DMS114 treated with DMSO at 0.1 percent for 48 hours (cell line): ENCODE measurements at regions not wholly inside any gene's neighbourhood (a gene's known extent, or its start where the extent isn't known, plus 50 kb on each side); places are given as distances from the start of the nearest gene placed in this dataset.
"Not testable (repeated sequence)": the region's sequence is repeated elsewhere in the genome, so short reads cannot be mapped to it uniquely, and the experiment has no call there.

Source experiments
- DNase-seq: peaks from one replicate; lab custom pipeline; 2025; ENCODE audit not compliant: unreplicated experiment; lab: John Stamatoyannopoulos, UW

DNA sequence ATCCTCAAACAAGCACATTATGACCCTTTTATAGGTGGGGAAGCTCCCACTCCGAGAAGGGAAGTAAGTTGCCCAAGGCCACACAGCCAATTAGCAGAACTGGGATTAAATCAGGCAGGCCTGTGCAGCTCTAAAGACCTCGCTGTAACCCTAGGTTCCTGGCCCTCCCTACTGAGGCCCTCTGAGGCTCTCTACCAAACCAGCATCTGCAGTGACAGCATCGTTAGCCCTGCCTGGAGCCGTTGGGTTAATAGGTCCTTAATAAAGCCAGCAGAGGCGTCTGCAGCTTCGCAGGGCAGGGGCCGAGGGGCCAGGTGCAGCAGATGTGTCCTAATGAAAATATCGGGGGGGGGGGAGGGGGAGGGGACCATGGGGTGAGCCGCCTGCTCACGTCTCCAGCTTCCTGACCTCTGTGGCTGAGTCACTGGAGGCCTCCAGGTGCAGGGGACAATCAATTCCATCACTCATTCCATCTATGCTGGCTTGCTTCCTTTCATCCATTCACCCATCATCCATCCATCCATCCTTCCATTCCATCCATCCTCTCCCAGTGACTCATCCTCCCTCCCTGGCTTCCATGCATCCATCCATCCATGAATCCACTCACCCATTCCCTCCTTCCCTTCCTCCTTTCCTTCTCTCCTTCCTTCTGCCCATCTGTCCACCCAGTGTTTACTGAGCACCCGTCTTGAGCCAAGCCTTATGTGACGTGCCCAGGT, 203.9 kb downstream of the C9orf50 start:
- no peak for DNase-seq

DNA sequence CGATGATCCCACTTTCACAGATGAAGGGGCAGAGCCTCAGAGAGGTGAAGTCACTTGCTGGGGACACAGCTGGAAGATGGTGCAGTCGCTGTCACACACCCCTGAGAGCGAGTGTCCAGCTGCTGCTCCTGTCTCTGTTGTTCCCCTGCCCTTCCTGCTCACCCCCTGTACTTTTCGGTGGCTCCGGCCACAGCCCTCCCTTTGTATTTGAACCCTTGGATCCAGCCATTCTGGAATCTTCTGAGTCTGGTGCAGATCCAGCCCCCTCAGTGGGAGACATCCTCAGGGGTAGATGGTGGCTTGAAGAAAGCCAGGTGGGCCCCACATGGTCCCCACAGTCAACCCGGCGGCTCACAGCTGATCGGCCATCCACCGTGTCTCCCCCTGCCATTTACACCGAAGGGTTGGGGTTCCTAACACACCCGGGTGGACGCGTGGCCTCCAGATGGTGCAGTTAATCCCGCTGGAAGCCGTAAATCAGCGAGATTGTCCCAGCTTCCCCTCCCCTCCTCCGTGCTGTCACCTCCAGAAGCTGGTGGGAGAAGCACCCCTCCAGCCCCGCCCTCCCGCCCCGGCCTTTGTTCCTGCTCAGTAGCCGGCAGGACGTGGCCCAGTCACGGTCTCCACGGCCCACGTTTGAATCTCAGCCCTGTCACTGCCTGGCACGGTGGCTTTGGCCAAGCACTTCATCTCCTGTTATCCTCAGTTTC, 204.8 kb downstream of the C9orf50 start:
- DNase-seq = no peak

DNA sequence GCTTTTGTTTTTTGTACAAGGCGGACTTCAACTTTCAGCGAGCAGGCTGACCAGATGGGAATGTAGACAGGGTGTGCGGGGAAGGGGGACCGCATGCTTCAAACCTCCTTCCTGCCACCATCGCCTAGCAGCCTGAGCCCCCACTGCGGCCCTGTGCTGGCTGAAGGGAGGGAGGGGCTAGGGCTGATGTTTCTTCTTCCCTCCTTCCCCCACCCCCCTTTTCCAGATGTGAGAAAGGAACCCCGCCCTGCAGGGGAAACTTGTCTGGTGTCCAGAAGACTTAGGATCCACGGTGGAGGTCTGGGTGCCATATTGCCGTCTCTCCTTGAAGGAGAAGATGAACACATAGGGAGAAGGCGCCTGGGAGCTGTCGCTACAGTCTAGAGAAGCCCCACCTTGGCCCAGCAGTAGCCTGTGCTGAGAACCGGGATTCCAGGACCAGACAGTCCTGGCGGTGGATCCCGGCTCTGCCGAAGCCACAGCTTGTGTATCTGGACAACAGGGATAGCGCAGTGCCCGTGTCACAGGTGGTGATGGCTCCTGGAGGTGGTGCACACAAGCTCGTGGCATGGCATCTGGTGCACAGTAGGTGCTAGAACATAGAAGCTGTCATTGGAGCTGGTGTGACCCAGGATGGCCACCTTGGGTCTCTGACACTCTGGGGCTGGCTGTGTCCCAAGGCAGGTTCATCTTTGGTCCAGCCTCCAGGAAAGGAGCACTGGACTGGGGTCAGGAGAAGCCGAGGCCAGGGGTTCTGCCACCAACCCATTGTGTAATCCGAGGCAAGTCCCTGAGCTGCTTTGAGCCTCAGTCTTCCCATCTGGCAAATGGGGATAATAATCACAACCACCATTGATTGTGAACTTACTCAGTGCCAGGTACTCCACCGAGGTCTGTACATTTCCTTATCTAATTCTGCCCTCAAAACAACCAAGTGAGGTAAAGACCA, 205.6 kb downstream of the C9orf50 start:
- DNase-seq = no peak

DNA sequence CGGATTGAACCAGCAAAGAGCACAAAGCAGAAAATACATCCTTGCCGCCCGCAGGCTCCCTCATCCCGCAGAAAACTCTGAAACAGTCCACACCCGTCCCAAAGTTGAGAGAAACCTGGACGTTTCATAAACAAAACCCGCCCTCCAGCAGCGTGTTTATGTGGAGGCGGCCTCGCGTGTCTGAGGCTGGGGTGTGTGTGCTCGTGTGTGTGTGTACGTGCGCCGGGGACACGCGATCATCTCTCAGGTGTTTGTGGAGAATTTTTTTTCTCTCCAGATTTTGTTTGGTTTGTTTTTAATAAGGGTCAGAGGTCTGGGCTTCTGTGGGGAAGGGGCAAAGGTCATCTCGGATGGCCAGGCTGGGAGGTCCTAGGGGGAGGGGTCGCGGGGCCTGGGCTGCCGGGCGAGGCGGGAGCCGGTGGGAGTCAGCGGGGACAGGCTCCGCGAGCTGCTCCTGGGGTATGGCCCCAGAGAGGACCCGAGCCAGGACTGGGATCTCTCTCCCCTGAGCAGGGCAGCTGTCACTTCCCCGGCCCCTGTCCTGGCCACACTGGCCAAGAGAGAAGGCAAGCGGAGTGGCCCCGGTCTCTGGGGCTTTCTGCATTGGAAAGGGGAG, 206.4 kb downstream of the C9orf50 start:
- no peak for DNase-seq

DNA sequence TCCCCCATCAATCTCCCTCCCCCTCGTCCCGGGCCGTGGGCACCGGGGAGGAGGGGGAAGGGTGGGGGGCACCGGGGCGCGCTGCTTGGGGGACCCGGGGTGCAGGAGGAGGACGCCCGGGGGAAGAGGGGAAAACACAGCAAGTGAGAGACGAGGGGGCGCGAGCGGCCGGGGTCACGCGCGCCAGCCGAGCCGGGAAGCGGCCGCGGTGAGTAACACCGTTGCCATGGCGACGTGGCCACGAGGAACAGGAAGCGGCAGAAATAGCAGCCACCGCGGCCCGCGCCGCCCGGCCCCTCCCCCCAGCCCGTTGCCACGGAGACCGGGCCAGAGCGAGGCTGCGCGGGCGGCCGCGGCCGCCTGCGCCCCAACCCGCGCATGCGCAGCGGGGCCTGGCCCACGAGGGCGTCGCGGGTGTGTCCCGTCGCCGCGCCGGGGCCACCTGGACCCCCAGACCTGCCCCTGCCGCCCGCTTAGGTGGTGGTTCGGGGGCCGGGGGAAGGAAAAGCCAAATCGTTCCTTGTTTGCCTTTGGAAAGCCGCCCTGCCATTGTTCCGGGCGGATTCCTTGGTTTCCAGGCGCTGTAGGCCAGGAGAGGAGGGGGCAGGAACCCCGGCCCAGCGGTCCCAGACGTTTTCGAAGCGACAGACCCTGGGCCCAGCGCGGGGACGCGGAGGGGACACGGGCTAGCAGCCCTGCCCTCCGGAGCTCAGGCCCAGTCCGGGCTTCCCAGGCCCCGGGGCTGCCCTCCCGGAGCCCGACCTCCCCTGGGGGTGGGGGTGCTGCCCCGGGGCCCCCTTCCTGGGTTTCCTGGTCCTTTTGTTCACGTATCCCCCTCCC, 207.1 kb downstream of the C9orf50 start:
- DNase-seq = peak; percentile 74

DNA sequence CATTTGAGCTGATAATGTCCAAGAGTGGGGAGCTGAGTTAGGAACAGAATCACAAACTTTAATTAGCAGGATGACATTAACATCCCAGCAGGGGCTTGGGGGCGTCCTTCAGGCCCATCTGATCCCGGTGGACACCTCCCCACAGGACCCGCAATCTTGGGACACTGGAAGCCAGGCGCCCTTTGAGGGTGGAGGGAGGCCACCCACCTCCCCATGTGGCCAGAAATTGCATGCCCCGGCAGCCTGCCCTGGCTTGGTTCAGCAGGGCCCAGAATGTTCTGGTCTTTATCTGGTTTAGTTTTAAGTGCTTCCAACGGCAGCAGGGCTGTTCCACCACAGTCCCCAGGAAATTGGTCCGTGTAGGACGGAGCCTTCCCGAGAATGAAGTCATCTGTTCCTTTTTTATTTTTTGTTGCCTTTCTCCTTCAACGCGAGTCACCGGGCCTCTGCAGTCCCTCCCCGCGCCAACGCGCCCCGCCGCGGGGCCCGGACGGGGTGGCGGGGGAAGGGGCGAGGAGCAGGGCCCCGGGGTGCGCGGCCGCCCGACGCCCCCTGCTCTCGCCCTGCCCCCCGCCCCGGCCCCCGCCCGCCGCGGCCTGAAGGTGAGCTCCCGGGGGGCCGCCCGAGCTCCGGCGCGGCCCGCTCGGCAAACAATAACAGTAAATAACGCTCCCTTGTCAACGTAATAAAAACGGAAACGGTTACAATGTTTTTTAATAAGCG, 207.9 kb downstream of the C9orf50 start:
- no peak for DNase-seq

DNA sequence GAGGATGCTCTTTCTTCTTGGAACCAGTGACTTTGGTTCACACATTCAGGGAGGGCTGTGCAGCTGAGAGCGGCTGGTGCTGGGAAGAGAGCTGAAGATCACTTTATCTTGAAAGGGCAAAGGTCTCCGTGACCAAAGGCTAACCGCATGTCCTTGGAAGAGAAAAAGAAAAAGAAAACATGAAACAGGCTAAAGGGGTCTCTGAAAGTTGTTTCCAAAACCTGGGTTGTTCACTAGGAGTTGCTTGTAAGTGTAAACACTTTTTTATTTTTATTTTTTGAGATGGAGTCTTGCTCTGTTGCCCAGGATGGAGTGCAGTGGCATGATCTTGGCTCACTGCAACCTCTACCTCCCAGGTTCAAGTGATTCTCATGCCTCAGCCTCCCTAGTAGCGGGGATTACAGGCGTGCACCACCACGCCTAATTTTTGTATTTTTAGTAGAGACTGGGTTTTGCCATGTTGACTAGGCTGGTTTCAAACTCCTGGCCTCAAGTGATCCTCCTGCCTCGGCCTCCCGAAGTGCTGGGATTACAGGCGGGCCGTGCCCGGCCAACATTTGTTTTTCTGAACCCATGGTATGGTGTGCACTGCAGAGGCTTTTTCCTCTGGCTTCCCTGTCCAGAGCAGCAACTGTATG, 208.6 kb downstream of the C9orf50 start:
- not testable (repeated sequence) for DNase-seq

DNA sequence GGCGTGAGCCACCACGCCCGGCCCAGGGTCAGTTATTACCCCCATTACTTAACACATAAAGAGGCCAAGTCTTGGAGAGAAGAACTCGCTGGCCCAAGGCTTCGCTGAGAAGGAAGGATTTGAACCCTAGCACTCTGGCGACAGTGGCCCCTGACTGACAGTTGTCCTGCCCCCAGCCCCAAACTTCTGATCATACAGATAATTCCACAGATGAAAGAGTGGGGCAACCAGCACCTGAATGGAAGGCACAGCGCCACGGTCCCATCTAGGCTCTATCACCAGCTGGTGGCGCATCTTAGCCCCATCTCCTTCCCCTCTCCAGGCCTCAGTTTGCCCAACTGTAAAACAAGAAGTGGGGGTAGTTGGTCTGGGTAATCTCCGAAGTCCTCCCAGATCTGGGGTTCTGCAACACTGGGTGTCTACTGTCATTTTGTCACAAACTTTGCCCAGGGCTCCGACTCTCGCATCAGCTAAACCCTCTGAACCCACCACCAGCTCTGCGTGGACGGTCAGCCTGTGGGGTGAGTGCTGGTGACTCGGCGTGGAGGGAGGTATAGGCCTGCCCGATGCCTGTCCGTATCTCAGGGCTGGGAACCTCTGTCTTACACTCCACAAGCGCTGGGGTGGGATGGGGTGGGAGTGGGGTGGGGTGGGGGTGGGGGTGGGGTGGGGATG, 209.3 kb downstream of the C9orf50 start:
- no peak for DNase-seq

DNA sequence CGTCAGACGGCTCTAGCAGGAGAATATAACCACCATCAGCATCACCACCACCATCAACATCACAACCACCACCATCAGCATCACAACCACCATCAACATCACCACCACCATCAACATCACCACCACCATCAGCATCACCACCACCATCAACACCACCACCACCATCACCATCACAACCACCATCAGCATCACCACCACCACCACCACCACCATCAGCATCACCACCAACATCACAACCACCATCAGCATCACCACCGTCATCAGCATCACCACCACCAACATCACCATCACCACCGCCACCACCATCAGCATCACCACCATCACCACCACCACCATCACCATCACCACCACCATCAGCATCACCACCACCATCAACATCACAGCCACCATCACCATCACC, 210.7 kb downstream of the C9orf50 start:
- DNase-seq = no peak

DNA sequence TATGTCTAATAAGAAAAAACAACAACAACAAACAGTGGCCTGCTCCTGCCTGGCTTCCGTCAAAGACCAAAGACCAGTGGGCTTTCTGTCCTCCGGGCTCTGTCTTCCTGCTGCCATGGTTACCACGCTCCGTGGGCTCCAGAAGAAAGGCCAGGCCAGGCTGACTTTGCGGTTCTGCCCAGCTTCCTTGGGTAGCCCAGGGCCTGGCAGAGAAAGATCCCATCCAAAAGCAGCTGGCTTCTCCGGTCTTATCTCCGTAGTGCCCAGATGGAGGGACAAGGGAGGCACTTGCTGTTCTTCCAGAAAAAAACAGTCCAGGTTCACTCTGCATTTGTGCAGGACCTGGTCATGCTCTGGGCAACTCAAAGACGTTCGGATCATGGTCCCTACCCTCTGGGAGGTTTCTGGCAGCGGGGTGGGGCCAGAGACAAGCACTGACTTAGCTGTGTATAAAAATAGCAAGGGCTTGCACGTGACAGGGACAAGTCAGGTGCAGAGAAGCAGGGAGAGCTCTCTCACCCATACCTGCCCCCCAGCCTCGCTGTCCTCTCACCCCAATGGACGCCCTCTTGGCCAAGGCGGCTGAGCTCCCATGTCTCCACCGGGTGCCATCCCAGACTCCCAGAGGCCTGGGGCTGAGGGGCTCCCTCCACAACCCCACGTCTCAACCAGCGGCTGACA, 212.2 kb downstream of the C9orf50 start:
- no peak for DNase-seq

DNA sequence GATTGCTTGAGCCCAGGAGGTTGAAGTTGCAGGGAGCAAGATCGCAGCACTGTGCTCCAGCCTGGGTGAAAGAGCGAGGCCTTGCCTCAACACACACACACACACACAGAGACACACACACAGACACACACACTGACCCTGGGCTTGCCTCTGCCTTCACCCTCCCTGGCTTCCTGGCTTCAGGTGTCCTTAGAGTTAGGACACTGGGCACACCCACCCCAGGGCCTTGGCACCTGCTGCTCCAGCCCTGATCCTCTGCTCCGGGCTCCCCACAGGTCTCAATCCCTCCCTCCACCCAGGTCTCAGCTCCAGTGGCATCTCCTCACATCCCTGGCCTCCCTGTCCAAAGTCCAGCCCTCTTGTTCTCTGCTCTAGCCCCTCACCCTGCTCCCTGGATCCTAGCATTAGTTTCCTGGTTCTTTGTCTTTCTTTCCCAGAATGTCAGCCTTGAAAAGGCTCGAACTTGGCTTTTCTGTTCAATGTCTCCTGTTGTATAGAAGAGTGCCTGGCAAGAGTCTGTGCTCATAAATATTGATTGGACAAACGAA, 212.9 kb downstream of the C9orf50 start:
- no peak for DNase-seq

DNA sequence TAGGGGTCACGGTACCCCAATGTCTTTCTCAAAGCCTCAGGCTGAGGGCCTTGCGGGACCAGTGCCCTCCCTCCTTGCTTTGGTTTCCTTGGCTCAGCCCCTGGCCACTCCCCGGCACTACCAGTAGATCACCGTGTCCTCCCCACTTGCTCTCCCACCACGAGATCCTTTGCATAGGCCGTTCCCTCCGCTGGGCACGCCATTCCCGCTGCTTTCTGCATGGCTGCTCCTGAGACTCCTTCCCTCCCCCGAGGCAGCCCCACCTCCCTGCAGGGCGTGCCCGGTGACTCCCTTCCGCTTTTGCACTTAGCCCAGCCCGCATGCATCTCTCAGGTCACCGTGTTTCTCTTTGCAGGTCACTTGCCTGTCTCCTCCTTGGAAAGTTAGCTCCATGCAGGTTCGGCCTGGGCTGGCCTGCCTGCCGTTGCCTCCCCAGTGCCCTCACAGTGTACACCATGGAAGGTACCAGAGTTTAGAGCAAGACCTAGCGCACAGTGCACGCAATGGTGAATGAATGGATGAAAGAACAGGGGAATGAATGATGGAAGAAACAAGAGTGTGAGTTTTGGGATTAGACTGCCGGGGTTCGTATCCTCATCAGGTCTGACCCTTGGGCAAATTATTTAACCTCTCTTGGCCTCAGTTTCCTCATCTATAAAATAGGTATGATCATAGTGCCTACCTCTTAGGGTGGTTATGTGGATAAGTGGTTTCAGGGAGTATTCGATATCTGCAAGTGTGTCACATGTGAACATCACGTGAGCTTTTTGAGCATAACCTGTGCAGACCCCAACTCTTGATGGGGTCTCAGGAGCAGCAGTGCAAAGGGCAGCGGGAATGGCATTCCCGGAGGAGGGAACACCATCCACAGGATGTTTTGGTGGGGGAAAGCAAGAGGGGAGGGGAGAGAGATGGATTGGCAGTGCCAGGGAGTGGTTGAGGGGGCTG, 214.3 kb downstream of the C9orf50 start:
- DNase-seq = no peak

DNA sequence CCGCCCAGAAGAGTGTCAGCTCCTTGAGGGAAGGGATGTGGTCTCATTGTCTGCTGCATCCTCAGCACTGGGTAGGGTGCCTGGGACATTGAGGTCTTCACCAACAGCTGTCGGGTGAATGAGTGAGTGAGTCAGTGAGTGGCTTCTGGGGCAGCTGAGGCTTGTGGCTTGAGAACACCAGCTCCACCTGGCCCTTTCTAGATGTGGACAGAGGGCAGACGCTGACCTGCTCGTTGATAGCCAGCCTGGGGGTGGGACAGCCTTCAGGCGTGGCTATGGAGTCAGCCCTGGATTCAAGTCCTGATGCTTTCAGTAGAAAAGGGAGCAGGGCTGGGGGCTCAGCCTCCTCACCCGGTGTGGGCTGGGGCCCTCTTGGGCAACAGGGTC, 215.1 kb downstream of the C9orf50 start:
- no peak for DNase-seq

DNA sequence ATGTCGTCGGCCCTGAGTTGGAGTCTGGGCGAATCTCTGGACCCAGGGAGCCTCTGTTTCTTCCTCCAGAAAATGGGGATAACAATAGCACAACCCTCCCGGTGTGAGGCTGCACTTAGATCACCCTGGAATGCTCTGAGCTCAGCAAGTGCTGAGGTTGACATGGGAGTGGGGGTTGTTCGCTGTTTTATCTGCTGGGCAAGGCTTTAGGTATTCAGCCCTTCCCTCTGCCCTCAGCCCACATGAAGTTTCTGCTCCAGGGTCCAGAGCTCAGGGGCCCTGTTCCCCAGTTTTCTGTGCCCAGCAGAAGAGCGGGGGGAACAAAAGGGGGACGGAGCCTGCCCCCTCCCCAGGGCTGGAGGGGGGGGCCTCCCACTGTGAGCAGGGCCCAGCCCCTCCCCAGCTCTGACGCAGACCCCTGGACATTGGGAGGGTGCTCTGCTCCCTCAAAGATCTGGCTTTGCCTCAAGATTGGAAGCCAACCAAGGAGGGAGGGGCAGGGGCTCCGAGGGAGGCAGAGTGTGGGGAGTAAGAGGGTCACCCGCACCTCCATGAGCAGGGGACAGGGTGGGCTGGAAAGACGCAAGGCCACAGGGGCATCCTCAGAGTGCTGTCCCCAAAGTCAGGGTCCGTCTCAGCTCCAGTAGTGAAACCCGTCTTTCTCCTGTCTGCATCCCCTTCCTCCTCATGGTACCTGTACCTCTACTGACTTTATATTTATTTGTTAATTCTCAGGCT, 215.6 kb downstream of the C9orf50 start:
- no peak for DNase-seq

DNA sequence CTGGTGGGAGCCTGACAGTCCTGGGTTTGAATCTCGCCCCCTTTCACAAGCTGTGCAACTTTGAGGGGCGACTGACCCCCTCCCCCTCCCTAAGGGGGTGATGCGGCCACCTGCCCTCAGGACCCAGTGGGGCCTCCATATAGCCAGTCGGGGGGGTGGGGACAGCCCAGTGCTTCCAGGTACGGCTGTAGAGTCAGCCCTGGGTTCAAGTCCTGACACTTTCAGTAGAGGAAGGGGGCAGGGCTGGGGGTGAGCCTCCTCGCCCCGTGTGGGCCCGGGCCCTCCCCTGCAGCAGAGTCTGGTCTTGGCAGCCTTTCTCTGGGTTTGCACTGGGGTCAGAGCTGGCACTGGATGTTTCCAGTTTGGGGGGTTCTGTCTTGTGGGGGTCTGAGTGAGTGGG, 216.3 kb downstream of the C9orf50 start:
- no peak for DNase-seq
